T-helper 2 cell treated with Interferon-gamma antibody and Interleukin-4, amounts not matched to agents 100 ng/mL and 5 ng/mL, for 36 hours (primary cell): ENCODE measurements at regions not wholly inside any gene's neighbourhood (a gene's known extent, or its start where the extent isn't known, plus 50 kb on each side); places are given as distances from the start of the nearest gene placed in this dataset.

Source experiments
- intact Hi-C: fragments of 100-400 bp; cut with micrococcal nuclease; formaldehyde crosslinking; loops from one replicate; pipeline ENCODE4 v1.15.1; 2023

- intact Hi-C loops, result loop anchor here (1.0 to 5.0 kb wide), 3 partner anchors 331 to 394 kb away; no protein-coding TSS in a partner anchor
Observed at GRCh38 chr4:175946472-175947116, 119.0 kb upstream of the WDR17 start.

- intact Hi-C loops, result loop anchor here (1.0 to 5.0 kb wide), 3 partner anchors 330 to 394 kb away; no protein-coding TSS in a partner anchor
Observed at GRCh38 chr4:175947117-175947722, 118.4 kb upstream of the WDR17 start.

GRCh38 chr4:175951794-175952193 lies 113.8 kb upstream of the WDR17 start:
- intact Hi-C loops, result no loop called here

GRCh38 chr4:175953116-175953515 lies 112.5 kb upstream of the WDR17 start:
- intact Hi-C loops, result no loop called here

- intact Hi-C loops, result no loop called here
Observed at GRCh38 chr4:175953960-175954521, 111.6 kb upstream of the WDR17 start.

- intact Hi-C loops, result no loop called here
Observed at GRCh38 chr4:175954685-175955084, 111.0 kb upstream of the WDR17 start.

- intact Hi-C loops, result no loop called here
Observed at GRCh38 chr4:175961604-175962003, 104.0 kb upstream of the WDR17 start.

- intact Hi-C loops, result no loop called here
Observed at GRCh38 chr4:175970072-175970471, 95.6 kb upstream of the WDR17 start.

GRCh38 chr4:175970724-175971123 lies 94.9 kb upstream of the WDR17 start:
- intact Hi-C loops, result no loop called here

GRCh38 chr4:175971388-175972179 lies 94.1 kb upstream of the WDR17 start:
- intact Hi-C loops, result no loop called here

- intact Hi-C loops, result no loop called here
Observed at GRCh38 chr4:175973027-175973923, 92.4 kb upstream of the WDR17 start.

- intact Hi-C loops, result no loop called here
Observed at GRCh38 chr4:175983636-175984035, 82.0 kb upstream of the WDR17 start.

GRCh38 chr4:175986668-175987067 lies 79.0 kb upstream of the WDR17 start:
- intact Hi-C loops, result no loop called here

GRCh38 chr4:175988511-175988910 lies 77.1 kb upstream of the WDR17 start:
- intact Hi-C loops, result no loop called here

GRCh38 chr4:175996206-175996605 lies 69.4 kb upstream of the WDR17 start:
- intact Hi-C loops, result no loop called here

GRCh38 chr4:175997291-175997690 lies 68.3 kb upstream of the WDR17 start:
- intact Hi-C loops, result no loop called here

- intact Hi-C loops, result no loop called here
Observed at GRCh38 chr4:175998782-175999181, 66.9 kb upstream of the WDR17 start.

GRCh38 chr4:175999944-176000343 lies 65.7 kb upstream of the WDR17 start:
- intact Hi-C loops, result no loop called here

- intact Hi-C loops, result no loop called here
Observed at GRCh38 chr4:176001151-176002006, 64.3 kb upstream of the WDR17 start.

GRCh38 chr4:176002007-176002613 lies 63.5 kb upstream of the WDR17 start:
- intact Hi-C loops, result no loop called here
